Brain microvascular endothelial cell (primary cell): ENCODE measurements at regions not wholly inside any gene's neighbourhood (a gene's known extent, or its start where the extent isn't known, plus 50 kb on each side); places are given as distances from the start of the nearest gene placed in this dataset.
A peak's percentile ranks its signal among the peaks of the same experiment; 100 is the strongest.

Experiments used
- DNase-seq: peaks from one replicate; pipeline ENCODE4 v3.0.0-alpha.2; 2020
- H3K27ac ChIP-seq: fragments of 250-450 bp; sonication (Bioruptor Pico); 2 replicates; pipeline ENCODE4 v1.5.1; 2020; ENCODE audit warnings: mild to moderate bottlenecking, moderate library complexity
- H3K27me3 ChIP-seq: fragments of 250-450 bp; sonication (Bioruptor Pico); replicated peaks from 2 replicates; pipeline ENCODE4 v1.5.1; 2020; ENCODE audit warnings: mild to moderate bottlenecking
- H3K36me3 ChIP-seq: fragments of 250-450 bp; sonication (Bioruptor Pico); replicated peaks from 2 replicates; pipeline ENCODE4 v1.5.1; 2020; ENCODE audit warnings: mild to moderate bottlenecking
- H3K4me3 ChIP-seq: 2 replicates; pipeline ENCODE4 v1.5.1; 2011; ENCODE audit warnings: low read depth, mild to moderate bottlenecking, control low read depth, low read length, moderate library complexity
- CTCF ChIP-seq: IDR thresholded peaks from 2 replicates; pipeline ENCODE4 v1.5.1; 2011; ENCODE audit warnings: low read depth, mild to moderate bottlenecking, moderate library complexity, low read length, control low read depth, inconsistent platforms; ENCODE audit errors: missing control alignments
- in situ Hi-C: cut with HindIII; loops from 2 replicates; pipeline ENCODE4 v1.10.0; 2017; ENCODE audit warnings: low sequenced_read_pairs, low pct_ligation_motif_present

GRCh38 chr6:98657764-98658163, 176.6 kb upstream of the POU3F2 start:
- peak; percentile 28 for DNase-seq
- no peak overlapping the region for H3K27ac ChIP-seq
- H3K4me3 ChIP-seq: no peak overlapping the region
- no peaks in the 10 kb centered on the region for H3K27me3 ChIP-seq
- H3K36me3 ChIP-seq: no peaks in the 10 kb centered on the region
- no peak for TF ChIP-seq CTCF
- in situ Hi-C loops: no loop called here

GRCh38 chr6:98669371-98669770, 165.0 kb upstream of the POU3F2 start:
- no peaks in the 10 kb centered on the region for H3K36me3 ChIP-seq

GRCh38 chr6:98670045-98670746, 164.2 kb upstream of the POU3F2 start:
- Histone ChIP-seq H3K27me3 (no peaks in the 10 kb centered on the region), H3K4me3 (no peak overlapping the region), H3K36me3 (no peaks in the 10 kb centered on the region), H3K27ac (no peak overlapping the region)
- TF ChIP-seq CTCF: no peak
- in situ Hi-C loops: no loop called here
- DNase-seq: no peak

More at GRCh38 chr6:98669371-98669770, 165.0 kb upstream of the POU3F2 start:
- Histone ChIP-seq H3K27me3 (no peaks in the 10 kb centered on the region), H3K27ac (no peak overlapping the region), H3K4me3 (no peak overlapping the region)
- in situ Hi-C loops: no loop called here
- no peak for DNase-seq
- no peak for TF ChIP-seq CTCF

DNA sequence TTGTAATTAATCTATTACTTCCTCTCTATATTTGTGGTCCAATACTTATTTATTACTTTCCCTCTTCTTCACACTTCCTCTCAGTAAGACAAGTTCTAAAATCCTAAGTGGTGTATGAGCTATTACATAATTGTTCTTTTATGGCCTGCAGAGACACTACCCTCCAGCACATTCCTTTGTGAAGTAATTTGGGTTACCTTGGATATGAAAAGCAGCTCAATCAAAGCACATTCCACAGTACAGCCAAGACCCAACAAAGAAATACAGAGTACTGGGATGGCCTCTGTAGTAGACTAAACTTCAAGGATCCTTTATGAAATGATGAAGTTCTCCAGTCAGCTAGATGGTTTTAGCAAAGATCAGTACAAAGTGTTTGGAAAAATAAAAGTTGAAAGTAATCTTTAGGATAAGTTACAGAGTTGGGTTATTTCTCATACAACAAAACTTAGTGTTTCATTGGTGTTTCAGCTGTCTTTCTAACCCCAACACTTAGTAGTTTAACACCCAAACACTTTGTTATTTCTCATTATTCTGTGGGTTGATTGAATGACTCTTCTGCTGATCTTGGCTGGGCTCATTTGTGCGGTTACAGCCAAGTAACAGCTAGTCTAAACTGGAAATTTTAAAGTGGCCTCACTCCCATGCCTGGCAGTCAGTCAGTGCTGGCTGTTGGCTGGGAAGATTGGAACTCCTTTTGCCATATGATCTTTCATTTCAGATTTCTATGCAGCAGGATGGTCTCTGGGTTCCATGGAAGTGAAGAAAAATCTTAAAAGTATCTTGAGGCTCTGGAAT, 161.5 kb upstream of the POU3F2 start:
- no peak overlapping the region for H3K27ac ChIP-seq
- H3K4me3 ChIP-seq: no peak overlapping the region
- in situ Hi-C loops: no loop called here
- no peak for DNase-seq
- H3K36me3 ChIP-seq: no peaks in the 10 kb centered on the region
- no peak for TF ChIP-seq CTCF
- H3K27me3 ChIP-seq: no peaks in the 10 kb centered on the region

GRCh38 chr6:98678481-98678880, 155.9 kb upstream of the POU3F2 start:
- no peak for DNase-seq
- no peaks in the 10 kb centered on the region for H3K36me3 ChIP-seq
- no peak for TF ChIP-seq CTCF
- H3K27me3 ChIP-seq: no peaks in the 10 kb centered on the region
- no peak overlapping the region for H3K27ac ChIP-seq
- H3K4me3 ChIP-seq: no peak overlapping the region
- in situ Hi-C loops: no loop called here
